BJ (cell line): ENCODE measurements at regions not wholly inside any gene's neighbourhood (a gene's known extent, or its start where the extent isn't known, plus 50 kb on each side); places are given as distances from the start of the nearest gene placed in this dataset.
A peak's percentile ranks its signal among the peaks of the same experiment; 100 is the strongest.

ENCODE experiments used
- CTCF ChIA-PET: fragments of 350-600 bp; formaldehyde crosslinking; extraction: SDS; loops from one replicate; lab custom pipeline; 2021; ENCODE audit warnings: antibody characterized with exemption, inconsistent platforms; lab: Yijun Ruan, JAX
- POLR2A ChIA-PET: fragments of 300-600 bp; sonication (Branson Sonifier 250); formaldehyde crosslinking; extraction: SDS; loops from one replicate; lab custom pipeline; 2021; ENCODE audit warnings: antibody characterized with exemption; lab: Charles Lee
- DNase-seq: peaks from one replicate; pipeline ENCODE4 v3.0.0-alpha.2; 2011; ENCODE audit warnings: low read depth
- H3K27me3 ChIP-seq: 2 replicates; pipeline ENCODE4 v1.6.0; 2011; ENCODE audit warnings: low read length; ENCODE audit not compliant: control insufficient read depth, insufficient read depth
- H3K36me3 ChIP-seq: 2 replicates; pipeline ENCODE4 v1.5.1; 2011; ENCODE audit warnings: low read length; ENCODE audit not compliant: control insufficient read depth, insufficient read depth
- H3K4me3 ChIP-seq: 2 replicates; pipeline ENCODE4 v1.5.1; 2011; ENCODE audit warnings: low read depth, mild to moderate bottlenecking, control low read depth, low read length
- CTCF ChIP-seq: IDR thresholded peaks from 2 replicates; pipeline ENCODE4 v1.5.1; 2011; ENCODE audit warnings: low read depth, mild to moderate bottlenecking, control low read depth, inconsistent platforms, low read length, moderate library complexity; ENCODE audit not compliant: insufficient read depth

DNA sequence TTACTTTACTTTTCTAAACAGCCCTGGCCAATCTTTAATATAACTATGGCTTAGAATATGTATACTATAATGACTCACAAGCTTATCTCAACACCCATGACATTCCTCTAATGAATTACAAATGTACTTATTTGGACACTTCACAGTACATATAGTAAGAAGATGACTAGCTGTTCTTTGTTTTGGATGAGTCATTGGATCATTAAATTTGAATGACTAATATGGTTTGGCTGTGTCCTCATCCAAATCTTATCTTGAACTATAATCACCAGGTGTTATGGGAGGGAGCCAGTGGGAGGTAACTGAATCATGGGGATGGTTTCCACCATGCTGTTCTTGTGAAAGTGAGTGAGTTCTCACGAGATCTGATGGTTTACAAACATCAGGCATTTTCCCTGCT lies 807.5 kb upstream of the SORCS1 start:
- DNase-seq, result peak; percentile 3
- no peak for TF ChIP-seq CTCF
- Histone ChIP-seq H3K27me3 (no peaks in the 10 kb centered on the region), H3K4me3 (no peak overlapping the region), H3K36me3 (no peaks in the 10 kb centered on the region)
- CTCF ChIA-PET, result no interaction called here
- POLR2A ChIA-PET, result no interaction called here

DNA sequence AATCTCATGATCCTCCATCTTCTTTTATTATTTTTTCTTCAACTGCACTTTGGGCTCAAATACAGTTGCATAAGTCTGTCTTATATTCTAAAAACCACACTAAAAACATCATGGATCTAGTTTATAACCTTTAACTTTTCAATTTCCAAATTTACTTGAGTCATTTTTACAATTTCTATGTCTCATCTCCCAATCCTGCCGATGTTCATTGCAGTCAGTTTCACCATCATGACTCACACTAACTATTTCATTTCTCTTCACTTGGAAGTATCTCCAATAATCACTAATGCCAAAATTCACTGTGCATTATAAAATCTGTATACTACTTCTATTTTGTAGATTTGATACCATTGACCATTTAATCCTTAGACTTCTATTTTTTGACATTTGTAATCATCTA lies 806.9 kb upstream of the SORCS1 start:
- no peak for DNase-seq
- POLR2A ChIA-PET, result no interaction called here
- TF ChIP-seq CTCF, result no peak

GRCh38 chr10:107970512-107970911 lies 806.0 kb upstream of the SORCS1 start:
- TF ChIP-seq CTCF, result no peak

More for the DNA sequence above, 806.9 kb upstream of the SORCS1 start:
- CTCF ChIA-PET, result no interaction called here
- no peaks in the 10 kb centered on the region for H3K36me3 ChIP-seq
- H3K27me3 ChIP-seq, result no peaks in the 10 kb centered on the region
- no peak overlapping the region for H3K4me3 ChIP-seq

GRCh38 chr10:107969936-107970335 lies 805.4 kb upstream of the SORCS1 start:
- DNase-seq, result no peak

More at GRCh38 chr10:107970512-107970911, 806.0 kb upstream of the SORCS1 start:
- Histone ChIP-seq H3K27me3 (no peaks in the 10 kb centered on the region), H3K4me3 (no peak overlapping the region), H3K36me3 (no peaks in the 10 kb centered on the region)
- POLR2A ChIA-PET, result no interaction called here
- CTCF ChIA-PET, result no interaction called here
- DNase-seq, result no peak

GRCh38 chr10:107966826-107967225 lies 802.3 kb upstream of the SORCS1 start:
- POLR2A ChIA-PET, result no interaction called here
- TF ChIP-seq CTCF, result no peak
- Histone ChIP-seq H3K4me3 (no peak overlapping the region), H3K36me3 (no peaks in the 10 kb centered on the region), H3K27me3 (no peaks in the 10 kb centered on the region)
- CTCF ChIA-PET, result no interaction called here
- no peak for DNase-seq

More at GRCh38 chr10:107969936-107970335, 805.4 kb upstream of the SORCS1 start:
- H3K36me3 ChIP-seq, result no peaks in the 10 kb centered on the region
- ChIA-PET CTCF (no interaction called here), POLR2A (no interaction called here)
- no peak overlapping the region for H3K4me3 ChIP-seq
- no peak for TF ChIP-seq CTCF
- no peaks in the 10 kb centered on the region for H3K27me3 ChIP-seq
